Stimulated activated CD4-positive, alpha-beta T cell treated with anti-CD3 and anti-CD28 coated beads, Interleukin-2, amount 100 ng/mL, for 24 hours (primary cell): ENCODE measurements at regions not wholly inside any gene's neighbourhood (a gene's known extent, or its start where the extent isn't known, plus 50 kb on each side); places are given as distances from the start of the nearest gene placed in this dataset.
A peak's percentile ranks its signal among the peaks of the same experiment; 100 is the strongest.
"Not testable (repeated sequence)": the region's sequence is repeated elsewhere in the genome, so short reads cannot be mapped to it uniquely, and the experiment has no call there.

Source experiments
- DNase-seq, 2 donors: peaks; one replicate each; pipeline ENCODE4 v3.0.0-alpha.2; 2020

DNA sequence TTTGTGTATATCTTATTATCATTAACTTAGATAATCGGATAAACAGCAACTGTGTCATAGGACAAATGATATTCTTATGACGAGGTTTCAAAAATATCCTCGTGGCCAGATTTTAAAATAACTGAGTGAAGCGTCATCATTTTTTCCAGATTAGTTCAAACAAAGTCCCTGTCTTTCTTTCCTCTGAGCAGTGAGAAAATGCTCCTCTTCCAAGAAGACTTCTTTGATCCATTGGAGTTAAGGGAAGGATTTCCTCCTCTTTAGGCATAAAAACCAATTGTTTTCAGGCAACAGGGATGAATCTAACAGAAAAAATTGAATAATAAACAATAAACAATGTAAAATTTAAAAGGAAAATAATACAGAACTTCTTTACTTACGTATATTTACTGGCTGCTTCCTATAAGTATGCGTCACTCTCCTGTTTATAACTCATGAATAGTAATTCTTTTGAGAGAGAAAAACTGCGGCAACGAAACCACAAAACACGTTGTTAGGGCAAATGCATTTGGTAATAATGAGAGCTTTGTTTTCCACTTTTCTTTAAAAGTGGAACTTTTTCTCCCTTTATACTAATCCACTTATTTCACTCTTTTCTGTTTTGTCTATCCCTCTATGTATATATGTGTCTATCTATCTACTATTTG is 419.4 kb upstream of the ONECUT1 start:
- DNase-seq = no peak

DNA sequence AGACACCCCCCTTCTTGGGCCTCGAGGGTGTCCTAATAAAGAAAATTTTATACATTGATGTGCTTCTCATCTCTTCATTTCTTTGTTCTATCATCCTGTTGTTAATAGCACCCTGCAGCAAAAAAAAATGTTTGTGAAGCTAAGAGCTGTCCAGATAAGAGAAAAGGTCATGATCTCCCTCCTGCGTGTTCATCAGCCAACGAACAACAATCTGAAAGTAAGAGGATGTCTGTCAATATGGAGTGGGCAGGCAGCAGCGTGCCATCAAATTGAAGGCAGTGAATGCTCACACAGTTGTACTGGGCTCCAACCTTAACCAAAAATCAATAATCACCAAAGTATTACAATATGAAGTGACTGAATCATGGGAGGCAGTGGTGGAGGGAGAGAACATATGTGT is 418.6 kb upstream of the ONECUT1 start:
- no peak for DNase-seq

DNA sequence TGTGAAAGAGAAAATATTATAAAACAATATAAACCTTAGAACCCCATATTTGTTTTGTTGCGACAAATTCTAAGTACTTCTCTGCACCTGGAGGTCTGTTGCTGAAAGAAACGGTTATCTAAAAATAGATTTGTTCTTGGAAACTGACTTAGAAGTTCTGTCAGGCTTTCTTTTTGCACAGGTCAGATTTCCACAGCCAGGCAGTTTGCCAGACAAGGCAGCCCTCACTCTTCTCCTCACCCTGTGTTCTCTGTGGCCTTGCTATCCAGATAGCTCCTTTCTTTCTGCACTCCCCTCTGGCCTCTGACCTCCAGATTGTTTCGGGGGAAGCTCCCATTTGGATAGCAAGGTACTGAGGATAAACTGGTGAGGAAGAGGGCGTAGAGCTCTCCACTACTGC is 413.3 kb upstream of the ONECUT1 start:
- DNase-seq = no peak

DNA sequence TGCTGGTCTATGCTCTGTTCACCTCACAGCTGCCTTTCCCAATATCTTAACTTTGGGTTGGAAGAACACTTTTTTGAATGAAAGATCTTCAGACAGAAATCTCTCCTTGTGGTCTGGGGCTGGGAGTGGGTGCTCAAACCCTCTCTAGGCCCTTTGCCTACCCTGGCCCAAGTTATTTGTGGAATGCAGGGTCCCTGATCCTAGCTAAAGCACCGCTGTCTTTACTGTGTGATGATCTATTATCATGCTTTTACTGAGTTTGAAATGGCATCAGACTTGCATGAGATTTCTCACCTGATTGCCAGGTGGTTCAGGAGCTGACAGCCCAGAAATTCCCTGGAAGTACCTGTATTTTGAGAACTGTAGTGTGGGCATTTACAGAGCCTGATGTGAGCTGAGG is 412.7 kb upstream of the ONECUT1 start:
- no peak for DNase-seq

DNA sequence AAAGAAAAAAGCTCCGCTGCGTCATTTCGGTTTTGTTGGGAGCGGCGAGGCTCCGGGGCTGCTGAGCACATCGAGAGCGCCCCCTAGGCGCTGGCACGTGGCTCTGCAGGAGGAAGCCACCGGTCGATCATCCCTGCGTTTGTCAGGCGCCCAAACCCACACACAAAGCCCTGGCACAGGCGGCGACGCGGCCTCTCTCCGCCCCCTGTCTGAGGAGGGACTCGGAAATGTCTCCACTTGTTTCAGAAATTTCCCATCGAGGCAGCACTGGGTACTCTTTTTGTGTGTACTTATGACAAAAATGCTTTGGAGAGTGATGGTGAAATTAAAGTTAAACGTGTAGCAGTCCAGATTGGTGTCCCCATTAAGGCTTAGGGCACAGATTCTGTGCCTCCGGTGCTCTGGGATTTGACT is 407.3 kb upstream of the ONECUT1 start:
- peak; percentile 23 to 61 for DNase-seq

DNA sequence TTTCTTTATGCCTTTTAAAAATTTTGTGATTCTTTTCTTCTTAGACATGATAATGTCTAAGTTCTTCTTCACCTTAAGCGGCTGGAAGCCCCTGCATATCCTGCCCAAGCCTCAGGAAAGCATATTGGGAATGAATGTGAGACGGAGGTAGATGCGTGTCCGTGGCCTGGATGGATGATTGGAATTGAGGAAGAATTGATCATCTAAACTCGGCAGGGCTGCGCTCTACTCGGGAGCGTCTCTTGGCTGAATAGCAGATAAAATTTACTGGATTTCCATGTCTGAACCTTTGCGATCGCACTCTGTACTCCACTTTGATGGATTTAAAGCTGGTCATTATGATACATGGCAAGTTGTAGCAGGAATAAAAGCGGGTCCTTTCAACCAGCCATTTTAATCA is 406.7 kb upstream of the ONECUT1 start:
- no peak for DNase-seq

DNA sequence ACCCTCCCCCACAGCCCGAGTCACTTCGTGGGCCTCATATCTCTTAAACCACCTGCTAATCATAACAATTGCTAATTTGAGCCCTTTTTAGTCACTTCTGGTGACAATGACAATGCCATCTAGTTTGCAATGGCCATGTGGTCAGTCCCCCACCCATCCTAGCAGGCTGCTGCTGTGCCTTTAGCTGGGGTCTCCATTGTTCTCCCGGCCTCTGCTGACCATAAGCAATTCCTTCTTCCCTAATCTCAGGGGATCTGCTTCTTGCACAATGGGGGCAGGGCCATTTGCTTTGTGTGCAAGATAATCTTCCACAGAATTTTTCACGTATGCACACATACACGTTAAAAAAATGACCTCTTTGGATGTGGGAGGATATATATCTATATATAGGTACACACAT is 406.1 kb upstream of the ONECUT1 start:
- no peak for DNase-seq

DNA sequence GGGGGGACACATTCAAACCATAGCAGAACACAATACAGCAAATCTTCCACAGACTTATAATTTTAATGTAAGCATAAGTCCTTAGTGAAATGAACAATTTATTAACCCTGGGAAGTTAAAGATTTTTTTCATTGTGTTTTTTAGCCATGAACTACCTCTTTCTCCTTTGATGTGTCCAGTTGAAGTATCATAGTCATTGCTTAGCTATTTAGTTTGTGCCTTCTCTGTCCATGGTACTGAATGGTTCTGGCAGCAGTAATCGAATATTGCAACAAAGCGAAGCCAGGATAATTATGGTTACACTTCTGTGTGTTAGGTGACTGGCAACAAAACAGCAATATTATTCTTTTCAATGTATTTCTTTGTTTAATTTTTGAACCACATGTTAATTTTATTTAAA is 403.0 kb upstream of the ONECUT1 start:
- no peak for DNase-seq

DNA sequence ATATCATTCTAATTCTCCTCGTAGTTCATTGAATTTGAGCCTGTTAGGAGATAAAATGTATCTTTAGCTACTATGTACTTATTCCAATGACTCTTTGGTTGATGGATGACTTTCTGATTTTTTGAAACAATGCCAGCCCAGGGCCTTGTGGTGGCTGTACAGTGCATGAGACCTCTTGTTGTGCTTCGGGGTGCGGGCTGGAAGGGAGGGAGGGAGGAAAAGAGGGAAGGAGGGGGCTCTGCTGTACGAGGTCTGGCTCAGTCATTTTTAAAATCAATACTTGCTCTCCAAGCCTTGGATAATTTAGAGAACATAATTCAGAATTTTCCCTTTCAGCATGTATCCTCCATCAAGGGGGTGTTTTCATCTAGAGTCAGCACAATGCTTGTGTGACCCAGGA is 399.7 kb upstream of the ONECUT1 start:
- DNase-seq = no peak

DNA sequence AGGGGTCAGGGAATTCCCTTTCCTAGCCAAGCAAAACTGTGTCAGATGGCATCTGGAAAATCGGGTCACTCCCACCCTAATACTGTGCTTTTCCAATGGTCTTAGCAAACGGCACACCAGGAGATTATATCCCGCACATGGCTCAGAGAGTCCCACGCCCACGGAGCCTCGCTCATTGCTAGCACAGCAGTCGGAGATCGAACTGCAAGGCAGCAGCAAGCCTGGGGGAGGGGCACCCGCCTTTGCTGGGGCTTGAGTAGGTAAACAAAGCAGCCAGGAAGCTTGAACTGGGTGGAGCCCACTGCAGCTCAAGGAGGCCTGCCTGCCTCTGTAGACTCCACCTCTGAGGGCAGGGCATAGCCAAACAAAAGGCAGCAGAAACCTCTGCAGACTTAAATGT is 393.3 kb upstream of the ONECUT1 start:
- DNase-seq = not testable (repeated sequence)

DNA sequence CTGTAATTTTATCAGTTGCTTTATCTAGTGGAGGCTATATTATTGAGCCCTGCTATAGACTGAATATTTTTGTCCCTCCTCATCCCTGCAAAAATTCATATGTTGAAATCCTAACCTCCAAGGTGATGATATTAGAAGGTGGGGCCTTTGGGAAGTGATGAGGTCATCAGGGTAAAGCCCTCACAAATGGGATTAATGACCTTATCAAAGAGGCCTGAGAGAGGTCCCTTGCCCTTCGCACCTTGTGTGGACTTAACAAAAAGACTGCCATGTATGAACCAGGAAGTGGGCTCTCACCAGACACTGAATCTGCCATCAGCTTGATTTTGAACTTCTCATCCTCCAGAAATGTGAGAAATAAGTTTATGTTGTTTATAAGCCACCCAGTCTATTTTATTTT is 381.4 kb upstream of the ONECUT1 start:
- no peak for DNase-seq

DNA sequence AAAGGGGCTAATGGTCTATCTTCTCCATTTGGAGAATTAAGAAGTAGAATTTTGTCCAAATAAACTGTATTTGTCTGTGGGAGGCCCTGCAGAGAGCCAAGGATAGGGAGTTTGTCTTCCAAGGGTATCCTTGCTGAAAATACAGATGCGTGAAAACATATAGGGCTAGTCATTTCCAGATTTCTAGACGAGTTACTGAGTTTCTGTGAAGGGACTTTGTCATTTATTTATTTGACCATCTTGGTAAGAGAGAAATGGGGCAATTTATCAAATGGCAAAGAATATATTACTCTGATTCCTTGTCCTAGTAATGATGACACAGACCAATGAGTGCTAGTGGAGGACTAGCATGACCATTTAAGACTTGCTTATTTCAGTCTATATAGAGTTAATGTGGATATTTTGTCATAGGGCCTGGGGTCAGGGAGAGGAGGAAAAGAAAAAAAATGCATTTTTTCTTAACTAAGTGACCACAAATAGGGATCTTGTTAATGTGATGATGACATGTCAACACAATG is 376.6 kb upstream of the ONECUT1 start:
- no peak for DNase-seq

DNA sequence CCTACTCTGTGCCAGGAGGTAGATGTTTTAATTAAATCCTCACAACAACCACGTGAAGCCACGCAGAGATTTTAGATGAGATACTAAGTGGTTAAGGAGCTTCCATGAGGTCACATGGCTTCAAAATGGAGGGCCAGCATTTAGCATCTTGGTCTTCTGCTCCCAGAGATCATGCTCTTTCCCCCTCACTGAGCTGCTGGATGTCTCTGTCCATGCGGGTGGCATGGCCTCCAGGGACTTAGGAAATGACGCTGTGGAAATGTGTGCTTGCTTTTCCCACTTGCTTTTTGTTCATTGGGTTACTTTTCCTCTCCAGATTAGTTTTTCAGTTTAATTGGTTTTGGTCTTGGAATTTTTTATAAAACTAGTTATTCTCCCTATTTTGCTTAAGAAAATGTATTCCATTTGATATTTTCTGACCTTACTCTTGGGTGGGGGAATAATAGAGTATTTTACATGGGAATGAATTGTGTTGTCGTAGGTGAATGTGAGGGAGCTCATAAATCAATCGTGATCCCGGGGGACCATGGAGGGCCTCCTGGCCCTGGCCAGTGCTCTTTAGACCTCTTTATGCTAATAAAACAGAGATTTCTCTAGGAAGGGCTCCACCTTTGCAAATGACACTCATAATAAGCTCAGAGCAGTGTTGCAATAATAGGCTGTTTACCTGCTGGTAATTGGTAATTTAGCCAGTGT is 376.0 kb upstream of the ONECUT1 start:
- DNase-seq = no peak

DNA sequence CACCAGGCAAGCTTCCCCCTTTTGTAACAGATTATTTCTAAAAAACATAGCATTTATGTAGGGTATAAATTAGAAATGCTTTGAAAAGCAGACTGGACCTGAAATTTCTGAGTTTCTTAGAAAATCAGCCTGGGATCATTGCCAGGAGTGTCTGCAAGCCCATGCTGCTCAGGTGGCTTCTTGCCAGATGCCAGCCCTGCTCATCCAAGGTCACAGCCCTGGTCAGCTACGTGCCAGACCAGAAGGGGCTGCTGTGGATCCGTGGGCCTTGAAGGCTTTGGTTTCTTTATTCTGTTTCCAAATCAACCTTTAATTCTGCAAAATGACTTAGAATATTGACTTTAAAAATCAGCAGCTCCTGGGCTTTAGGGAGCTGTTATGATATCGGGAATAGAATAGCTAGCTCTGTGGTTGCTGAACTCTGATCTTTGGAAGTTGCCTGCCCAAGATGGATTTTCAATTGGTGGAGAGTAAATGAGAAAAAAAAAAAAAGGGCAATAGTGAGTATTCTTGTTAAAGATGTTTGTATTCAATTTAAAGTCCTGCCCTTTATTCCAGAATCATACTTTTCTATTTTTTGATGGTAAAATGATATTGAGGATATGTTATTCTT is 370.1 kb upstream of the ONECUT1 start:
- no peak for DNase-seq

DNA sequence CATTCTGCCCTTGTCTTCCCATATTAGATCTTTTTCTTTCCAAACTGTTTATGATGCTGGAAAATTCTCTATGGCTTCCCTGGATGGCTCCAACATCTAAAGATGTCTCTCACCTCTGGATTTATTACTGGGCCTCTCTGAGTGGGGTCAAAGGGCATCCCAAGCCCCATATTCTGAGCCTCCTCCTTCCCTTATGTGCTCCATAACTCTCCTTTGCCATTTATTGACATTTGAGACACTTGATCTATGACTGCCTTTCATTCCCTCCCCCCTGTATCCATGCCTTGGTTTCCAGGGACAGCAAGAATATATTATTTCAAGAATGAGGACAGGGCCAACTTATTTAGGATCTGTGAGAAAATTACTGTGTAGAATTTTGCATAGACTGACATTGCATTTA is 369.3 kb upstream of the ONECUT1 start:
- no peak for DNase-seq

DNA sequence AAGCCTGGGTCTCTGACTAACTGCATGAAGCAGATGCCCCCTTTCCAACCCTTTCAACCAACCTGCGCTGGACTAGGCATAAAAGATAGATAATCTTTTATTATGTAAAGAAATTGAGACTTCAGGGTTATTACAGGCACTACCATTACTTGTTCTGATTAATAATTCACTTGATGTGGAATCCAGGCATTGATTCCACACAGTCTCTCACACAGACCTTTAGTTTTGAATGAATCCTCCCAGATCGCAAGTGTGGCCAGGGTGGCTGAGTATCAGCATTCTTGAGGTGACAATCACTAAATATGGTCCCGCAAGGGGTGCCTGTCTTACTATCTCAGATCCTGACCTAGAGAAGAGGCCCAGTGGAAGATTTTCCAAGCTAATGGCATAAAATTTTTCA is 368.9 kb upstream of the ONECUT1 start:
- no peak for DNase-seq

DNA sequence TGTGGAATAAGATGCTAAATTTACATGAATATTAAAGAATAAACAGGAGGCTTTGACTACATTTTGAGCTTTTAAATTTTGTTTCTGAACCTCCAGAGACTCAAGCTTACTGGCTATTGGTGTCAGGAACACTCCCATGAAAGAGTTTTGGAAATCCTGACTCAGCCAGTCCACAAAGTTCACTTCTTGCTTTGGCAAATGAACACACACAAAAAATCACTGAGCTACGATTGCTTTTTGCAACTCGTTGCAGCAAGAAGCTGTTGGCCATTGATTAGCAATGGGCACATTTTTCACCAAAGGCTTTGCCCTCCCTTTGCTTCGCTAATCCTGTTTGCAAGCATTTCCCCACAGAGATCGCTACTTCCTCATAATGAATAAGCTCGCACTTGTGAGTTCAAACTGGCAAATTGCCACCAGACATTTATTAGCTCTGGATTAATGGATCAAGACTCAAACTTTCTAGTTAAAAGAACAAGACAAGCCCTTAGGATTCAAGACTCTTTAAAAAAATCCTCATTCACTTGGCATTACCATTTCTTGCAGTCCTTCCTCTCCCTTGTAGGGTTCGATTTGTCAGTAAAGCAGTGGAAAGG is 343.2 kb upstream of the ONECUT1 start:
- no peak for DNase-seq

DNA sequence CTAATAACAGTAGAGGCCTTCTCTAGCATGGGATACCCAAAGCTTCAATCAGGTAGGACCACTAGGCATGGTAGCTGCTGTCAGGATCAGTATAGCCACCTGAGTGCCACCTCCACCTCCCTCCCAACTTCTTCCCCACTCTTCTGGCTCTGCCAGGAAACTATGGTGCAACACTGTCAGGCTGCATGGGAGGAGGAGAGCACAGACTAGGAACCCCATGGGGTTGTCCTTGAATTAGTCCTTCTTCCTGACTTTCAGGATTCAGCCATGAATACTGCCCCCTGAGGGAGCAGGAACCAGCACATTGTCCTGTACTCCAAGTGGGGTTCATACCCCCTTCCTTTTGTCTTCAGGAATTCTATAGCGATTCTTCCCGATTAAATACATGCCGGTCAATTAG is 340.8 kb upstream of the ONECUT1 start:
- no peak for DNase-seq

DNA sequence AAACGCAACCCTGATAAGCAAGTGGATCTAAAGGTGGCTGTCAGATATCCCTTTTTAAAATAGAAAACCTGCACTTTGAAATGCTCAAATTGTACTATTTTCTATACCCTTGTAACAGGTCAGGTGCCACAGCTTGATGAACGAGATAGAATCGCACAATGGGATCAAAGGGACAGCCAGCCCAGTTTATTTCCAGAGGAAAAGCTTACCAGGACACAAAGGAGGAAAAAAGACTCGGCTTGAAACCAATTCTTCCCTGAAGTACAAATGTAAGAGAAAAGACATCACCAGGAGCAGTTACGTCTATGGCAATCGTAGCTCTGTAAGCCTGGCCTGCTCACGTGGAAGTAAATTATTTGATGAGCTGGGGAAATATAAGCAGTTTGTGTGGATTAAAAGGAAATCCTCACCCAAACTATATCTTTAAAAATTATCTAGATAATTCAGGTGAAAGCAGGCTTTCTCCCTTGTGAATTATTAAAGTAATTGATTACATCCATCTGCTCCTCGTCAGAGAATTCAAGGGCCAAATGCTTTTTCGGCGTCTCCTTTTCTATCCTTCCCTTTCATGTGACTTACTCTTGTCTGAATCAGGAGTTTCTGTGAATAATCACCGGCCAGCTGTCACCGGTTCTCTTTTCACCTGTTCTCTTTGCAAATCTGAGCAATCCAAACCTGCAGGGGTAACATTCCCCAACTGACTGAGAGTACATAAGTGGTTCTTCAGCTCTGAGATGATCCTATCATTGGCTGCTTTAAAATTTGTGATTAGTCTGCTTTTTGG is 339.2 kb upstream of the ONECUT1 start:
- no peak for DNase-seq

DNA sequence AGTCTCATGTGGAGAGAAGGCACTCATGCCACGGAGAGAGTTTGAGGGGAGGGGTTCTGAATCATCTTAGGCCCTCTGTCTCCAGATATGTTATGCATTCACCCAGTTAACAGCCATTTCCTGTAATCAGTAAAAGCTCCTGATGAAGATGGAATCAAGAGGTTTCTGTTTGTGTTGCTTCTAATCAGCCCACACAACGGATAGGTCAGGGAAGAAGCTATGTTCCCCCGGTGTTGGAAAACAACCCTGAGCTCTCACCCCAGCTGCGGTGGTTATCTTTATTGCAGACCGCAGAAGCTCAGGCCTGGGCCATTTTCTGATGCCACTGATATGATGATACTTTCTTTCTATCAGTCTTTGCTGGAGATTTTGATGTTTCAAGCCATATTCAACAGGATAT is 338.5 kb upstream of the ONECUT1 start:
- DNase-seq = no peak

DNA sequence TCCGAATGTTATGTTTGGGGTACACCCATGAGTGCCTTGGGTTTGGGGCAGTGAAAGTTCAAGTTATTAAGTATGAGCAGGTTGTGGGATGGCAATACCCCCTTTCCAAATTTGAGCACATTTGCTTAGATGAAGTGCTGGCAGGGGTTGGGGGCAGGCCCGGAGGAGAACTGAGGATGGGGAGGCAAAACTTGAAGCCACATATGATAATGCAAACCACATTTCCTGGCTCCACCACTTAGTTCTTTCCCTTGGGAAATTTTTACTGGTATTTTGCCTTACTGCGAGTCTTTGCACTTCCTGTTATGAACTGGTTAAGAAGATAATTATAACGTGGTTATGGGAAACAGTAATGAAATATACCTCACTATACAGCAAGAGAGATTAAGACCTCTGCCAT is 336.0 kb upstream of the ONECUT1 start:
- no peak for DNase-seq

DNA sequence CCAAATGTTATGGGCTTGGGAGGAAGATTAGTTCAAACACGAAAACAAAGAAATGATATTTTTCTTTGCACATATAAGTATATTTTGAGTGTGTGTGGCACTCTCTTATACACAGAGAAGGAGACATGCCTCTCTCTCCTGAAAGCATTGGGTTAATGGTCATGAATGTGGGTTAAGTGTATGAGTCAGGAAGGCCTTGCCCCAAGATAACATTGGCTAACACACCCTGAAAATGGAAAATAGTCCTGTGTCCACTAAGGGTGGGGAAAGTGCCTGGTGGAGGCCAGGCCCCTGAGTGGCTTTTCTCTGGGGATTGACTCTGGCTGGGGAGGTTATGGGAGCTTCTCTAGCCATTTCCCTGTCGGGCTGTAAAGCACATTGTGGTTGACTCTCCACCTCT is 332.7 kb upstream of the ONECUT1 start:
- no peak for DNase-seq

DNA sequence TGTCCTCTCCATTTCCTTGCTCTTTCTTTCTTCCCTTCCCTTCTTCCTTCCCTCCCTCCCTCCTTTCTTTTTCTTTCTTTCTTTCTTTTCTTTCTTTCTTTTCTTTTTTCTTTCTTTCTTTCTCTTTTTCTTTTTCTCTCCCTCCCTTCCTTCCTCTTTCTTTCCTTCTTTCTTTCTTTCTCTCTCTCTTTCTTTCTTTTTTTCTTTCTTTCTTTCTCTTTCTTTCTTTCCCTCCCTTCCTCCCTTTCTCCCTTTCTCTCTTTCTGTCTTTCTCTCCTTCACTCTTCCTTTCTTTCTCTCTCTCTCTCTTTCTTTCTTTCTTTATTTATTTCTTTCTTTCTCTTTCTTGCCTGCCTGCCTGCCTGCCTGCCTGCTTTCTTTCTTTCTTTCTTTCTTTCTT is 326.8 kb upstream of the ONECUT1 start:
- not testable (repeated sequence) for DNase-seq
